ENCODE measurements at regions not wholly inside any gene's neighbourhood (a gene's known extent, or its start where the extent isn't known, plus 50 kb on each side); places are given as distances from the start of the nearest gene placed in this dataset.

GRCh38 chr4:157803421-157803820 lies 369.4 kb downstream of the GASK1B start:
- TF ChIP-seq POLR2A (IDR thresholded peaks at IDR 0.05) (no peak), CTCF (IDR thresholded peaks at IDR 0.05) (no peak), POLR2AphosphoS5 (IDR thresholded peaks at IDR 0.05) (no peak)

Data from prostate gland (tissue), 2 donors.